ENCODE measurements at regions not wholly inside any gene's neighbourhood (a gene's known extent, or its start where the extent isn't known, plus 50 kb on each side); places are given as distances from the start of the nearest gene placed in this dataset.
"Not testable (repeated sequence)": the region's sequence is repeated elsewhere in the genome, so short reads cannot be mapped to it uniquely, and the experiment has no call there.

GRCh38 chr5:82525626-82526025 is 247.5 kb upstream of the RPS23 start:
- no peak for ATAC-seq (ENCODE audit: low read depth)

GRCh38 chr5:82523633-82524032 is 245.5 kb upstream of the RPS23 start:
- Mint-ChIP-seq H3K9me3 (peaks cover 5% of the 10 kb centered on the region), H3K4me3 (no peak overlapping the region), H3K36me3 (no peaks in the 10 kb centered on the region), H3K27ac (no peak overlapping the region), H3K27me3 (peaks cover 14% of the 10 kb centered on the region), H3K4me1 (peaks cover 5% of the 10 kb centered on the region)
- ATAC-seq (ENCODE audit: low read depth) (no peak), DNase-seq (no peak)
- POLR2A ChIA-PET, result no interaction called here

More at GRCh38 chr5:82525626-82526025, 247.5 kb upstream of the RPS23 start:
- Mint-ChIP-seq H3K36me3 (no peaks in the 10 kb centered on the region), H3K9me3 (peaks cover 7% of the 10 kb centered on the region), H3K4me1 (peaks cover 5% of the 10 kb centered on the region), H3K27ac (no peak overlapping the region), H3K27me3 (peaks cover 6% of the 10 kb centered on the region), H3K4me3 (no peak overlapping the region)
- POLR2A ChIA-PET, result no interaction called here
- no peak for DNase-seq

GRCh38 chr5:82522897-82523296 is 244.7 kb upstream of the RPS23 start:
- H3K27ac Mint-ChIP-seq, result no peak overlapping the region
- no peak overlapping the region for H3K4me3 Mint-ChIP-seq
- H3K9me3 Mint-ChIP-seq, result peaks cover 3% of the 10 kb centered on the region
- ATAC-seq (ENCODE audit: low read depth) (no peak), DNase-seq (no peak)
- H3K4me1 Mint-ChIP-seq, result peaks cover 5% of the 10 kb centered on the region
- H3K27me3 Mint-ChIP-seq, result peaks cover 15% of the 10 kb centered on the region
- no peaks in the 10 kb centered on the region for H3K36me3 Mint-ChIP-seq
- POLR2A ChIA-PET, result no interaction called here

- POLR2A ChIA-PET, result no interaction called here
- Mint-ChIP-seq H3K36me3 (no peaks in the 10 kb centered on the region), H3K27me3 (peaks cover 18% of the 10 kb centered on the region), H3K27ac (no peak overlapping the region), H3K4me3 (no peak overlapping the region), H3K9me3 (no peaks in the 10 kb centered on the region), H3K4me1 (peaks cover 4% of the 10 kb centered on the region)
- ATAC-seq (ENCODE audit: low read depth) (no peak), DNase-seq (no peak)
Observed at GRCh38 chr5:82521431-82522051, 243.4 kb upstream of the RPS23 start.

GRCh38 chr5:82519558-82519957 is 241.4 kb upstream of the RPS23 start:
- DNase-seq, result no peak
- Mint-ChIP-seq H3K36me3 (no peaks in the 10 kb centered on the region), H3K9me3 (no peaks in the 10 kb centered on the region), H3K4me1 (no peaks in the 10 kb centered on the region), H3K27me3 (peaks cover 19% of the 10 kb centered on the region), H3K27ac (no peak overlapping the region), H3K4me3 (no peak overlapping the region)
- no peak for ATAC-seq (ENCODE audit: low read depth)
- POLR2A ChIA-PET, result no interaction called here

- Mint-ChIP-seq H3K27me3 (peaks cover 18% of the 10 kb centered on the region), H3K4me3 (no peak overlapping the region), H3K36me3 (no peaks in the 10 kb centered on the region), H3K9me3 (no peaks in the 10 kb centered on the region), H3K4me1 (no peaks in the 10 kb centered on the region), H3K27ac (no peak overlapping the region)
- POLR2A ChIA-PET, result no interaction called here
- ATAC-seq (ENCODE audit: low read depth) (no peak), DNase-seq (no peak)
Observed at GRCh38 chr5:82517544-82518075, 239.5 kb upstream of the RPS23 start.

GRCh38 chr5:82513738-82514137 is 235.6 kb upstream of the RPS23 start:
- Mint-ChIP-seq H3K27me3 (peaks cover 8% of the 10 kb centered on the region), H3K9me3 (no peaks in the 10 kb centered on the region), H3K36me3 (no peaks in the 10 kb centered on the region), H3K4me1 (no peaks in the 10 kb centered on the region), H3K27ac (no peak overlapping the region), H3K4me3 (no peak overlapping the region)
- no peak for ATAC-seq (ENCODE audit: low read depth)
- DNase-seq, result no peak
- POLR2A ChIA-PET, result no interaction called here

- POLR2A ChIA-PET, result no interaction called here
- peaks cover 2% of the 10 kb centered on the region for H3K9me3 Mint-ChIP-seq
- H3K36me3 Mint-ChIP-seq, result no peaks in the 10 kb centered on the region
- no peak for ATAC-seq (ENCODE audit: low read depth)
- DNase-seq, result no peak
- H3K4me1 Mint-ChIP-seq, result no peaks in the 10 kb centered on the region
- H3K27ac Mint-ChIP-seq, result no peak overlapping the region
- H3K4me3 Mint-ChIP-seq, result no peak overlapping the region
- H3K27me3 Mint-ChIP-seq, result peaks cover 5% of the 10 kb centered on the region
Observed at GRCh38 chr5:82512025-82512424, 233.9 kb upstream of the RPS23 start.

GRCh38 chr5:82511134-82511533 is 233.0 kb upstream of the RPS23 start:
- H3K27ac Mint-ChIP-seq, result no peak overlapping the region

GRCh38 chr5:82509762-82510161 is 231.6 kb upstream of the RPS23 start:
- H3K27me3 Mint-ChIP-seq, result peaks cover 5% of the 10 kb centered on the region
- no peaks in the 10 kb centered on the region for H3K4me1 Mint-ChIP-seq
- H3K36me3 Mint-ChIP-seq, result no peaks in the 10 kb centered on the region
- POLR2A ChIA-PET, result no interaction called here
- H3K4me3 Mint-ChIP-seq, result no peak overlapping the region
- no peak for ATAC-seq (ENCODE audit: low read depth)
- no peak for DNase-seq
- H3K9me3 Mint-ChIP-seq, result peaks cover 4% of the 10 kb centered on the region
- H3K27ac Mint-ChIP-seq, result no peak overlapping the region

More at GRCh38 chr5:82511134-82511533, 233.0 kb upstream of the RPS23 start:
- Mint-ChIP-seq H3K36me3 (no peaks in the 10 kb centered on the region), H3K4me3 (no peak overlapping the region), H3K9me3 (peaks cover 4% of the 10 kb centered on the region), H3K4me1 (no peaks in the 10 kb centered on the region), H3K27me3 (peaks cover 7% of the 10 kb centered on the region)
- DNase-seq, result no peak
- ATAC-seq (ENCODE audit: low read depth), result no peak
- POLR2A ChIA-PET, result no interaction called here

- POLR2A ChIA-PET; H3K4me3 Mint-ChIP-seq; H3K36me3 Mint-ChIP-seq; H3K9me3 Mint-ChIP-seq; ATAC-seq (ENCODE audit: low read depth); H3K4me1 Mint-ChIP-seq; H3K27ac Mint-ChIP-seq; H3K27me3 Mint-ChIP-seq; DNase-seq: not testable (repeated sequence)
Observed at GRCh38 chr5:82506390-82506789, 228.2 kb upstream of the RPS23 start.

- no peak for ATAC-seq (ENCODE audit: low read depth)
- DNase-seq, result no peak
- H3K27me3 Mint-ChIP-seq, result peaks cover 4% of the 10 kb centered on the region
- H3K27ac Mint-ChIP-seq, result no peak overlapping the region
- H3K4me3 Mint-ChIP-seq, result no peak overlapping the region
- no peaks in the 10 kb centered on the region for H3K36me3 Mint-ChIP-seq
- POLR2A ChIA-PET, result no interaction called here
- H3K9me3 Mint-ChIP-seq, result no peaks in the 10 kb centered on the region
- H3K4me1 Mint-ChIP-seq, result no peaks in the 10 kb centered on the region
Observed at GRCh38 chr5:82499725-82500244, 221.6 kb upstream of the RPS23 start.

GRCh38 chr5:82497242-82497641 is 219.1 kb upstream of the RPS23 start:
- no peaks in the 10 kb centered on the region for H3K9me3 Mint-ChIP-seq
- no peaks in the 10 kb centered on the region for H3K36me3 Mint-ChIP-seq
- DNase-seq (no peak), ATAC-seq (ENCODE audit: low read depth) (no peak)
- H3K4me3 Mint-ChIP-seq, result no peak overlapping the region
- peaks cover 6% of the 10 kb centered on the region for H3K27me3 Mint-ChIP-seq
- POLR2A ChIA-PET, result no interaction called here
- no peaks in the 10 kb centered on the region for H3K4me1 Mint-ChIP-seq
- H3K27ac Mint-ChIP-seq, result no peak overlapping the region

- ATAC-seq (ENCODE audit: low read depth), result no peak
- H3K27me3 Mint-ChIP-seq, result peaks cover 5% of the 10 kb centered on the region
- H3K4me1 Mint-ChIP-seq, result no peaks in the 10 kb centered on the region
- no peaks in the 10 kb centered on the region for H3K9me3 Mint-ChIP-seq
- POLR2A ChIA-PET, result no interaction called here
- no peaks in the 10 kb centered on the region for H3K36me3 Mint-ChIP-seq
- no peak overlapping the region for H3K27ac Mint-ChIP-seq
- DNase-seq, result no peak
- no peak overlapping the region for H3K4me3 Mint-ChIP-seq
Observed at GRCh38 chr5:82494942-82495341, 216.8 kb upstream of the RPS23 start.
